ENCODE measurements at regions not wholly inside any gene's neighbourhood (a gene's known extent, or its start where the extent isn't known, plus 50 kb on each side); places are given as distances from the start of the nearest gene placed in this dataset.

DNA sequence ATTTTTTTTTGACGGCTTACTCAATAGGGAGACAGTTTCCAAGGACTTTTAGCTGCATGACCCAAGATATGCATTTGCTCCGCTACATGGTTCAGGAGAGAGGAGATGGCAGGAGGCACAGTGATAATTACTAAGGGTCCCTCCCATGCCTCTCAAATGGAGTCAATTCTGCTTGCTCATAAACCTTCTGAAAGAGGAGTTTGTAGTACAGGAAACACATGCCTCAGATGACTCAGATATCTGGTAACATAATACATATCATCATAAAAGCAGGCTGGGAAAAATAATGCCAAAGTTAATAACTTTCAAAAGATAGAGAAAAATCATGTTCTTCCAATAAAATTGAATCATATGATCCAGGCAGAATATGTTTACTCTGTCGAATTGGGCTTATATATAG is 97.6 kb upstream of the DEFB112 start:
- Histone ChIP-seq H3K9me3 (no peaks in the 10 kb centered on the region), H3K4me3 (no peak overlapping the region), H3K27me3 (no peaks in the 10 kb centered on the region), H3K4me1 (no peaks in the 10 kb centered on the region), H3K36me3 (no peaks in the 10 kb centered on the region), H3K27ac (no peak overlapping the region)
- WGBS, 5 donors, result 77 to 90% (median 85%) methylated on average over 3 of the region's 3 CpGs
- no peak for DNase-seq
- TF ChIP-seq, protein P1, sequence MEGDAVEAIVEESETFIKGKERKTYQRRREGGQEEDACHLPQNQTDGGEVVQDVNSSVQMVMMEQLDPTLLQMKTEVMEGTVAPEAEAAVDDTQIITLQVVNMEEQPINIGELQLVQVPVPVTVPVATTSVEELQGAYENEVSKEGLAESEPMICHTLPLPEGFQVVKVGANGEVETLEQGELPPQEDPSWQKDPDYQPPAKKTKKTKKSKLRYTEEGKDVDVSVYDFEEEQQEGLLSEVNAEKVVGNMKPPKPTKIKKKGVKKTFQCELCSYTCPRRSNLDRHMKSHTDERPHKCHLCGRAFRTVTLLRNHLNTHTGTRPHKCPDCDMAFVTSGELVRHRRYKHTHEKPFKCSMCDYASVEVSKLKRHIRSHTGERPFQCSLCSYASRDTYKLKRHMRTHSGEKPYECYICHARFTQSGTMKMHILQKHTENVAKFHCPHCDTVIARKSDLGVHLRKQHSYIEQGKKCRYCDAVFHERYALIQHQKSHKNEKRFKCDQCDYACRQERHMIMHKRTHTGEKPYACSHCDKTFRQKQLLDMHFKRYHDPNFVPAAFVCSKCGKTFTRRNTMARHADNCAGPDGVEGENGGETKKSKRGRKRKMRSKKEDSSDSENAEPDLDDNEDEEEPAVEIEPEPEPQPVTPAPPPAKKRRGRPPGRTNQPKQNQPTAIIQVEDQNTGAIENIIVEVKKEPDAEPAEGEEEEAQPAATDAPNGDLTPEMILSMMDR (IDR thresholded peaks at IDR 0.05), result no peak
- TF ChIP-seq EP300 (IDR thresholded peaks at IDR 0.05), result no peak
- no peak for TF ChIP-seq POLR2AphosphoS5 (IDR thresholded peaks at IDR 0.05)
- TF ChIP-seq POLR2A (IDR thresholded peaks at IDR 0.05), result no peak
- intact Hi-C loops (cut with DNase I; ENCODE audit: low total_unique reads), result no loop called here

DNA sequence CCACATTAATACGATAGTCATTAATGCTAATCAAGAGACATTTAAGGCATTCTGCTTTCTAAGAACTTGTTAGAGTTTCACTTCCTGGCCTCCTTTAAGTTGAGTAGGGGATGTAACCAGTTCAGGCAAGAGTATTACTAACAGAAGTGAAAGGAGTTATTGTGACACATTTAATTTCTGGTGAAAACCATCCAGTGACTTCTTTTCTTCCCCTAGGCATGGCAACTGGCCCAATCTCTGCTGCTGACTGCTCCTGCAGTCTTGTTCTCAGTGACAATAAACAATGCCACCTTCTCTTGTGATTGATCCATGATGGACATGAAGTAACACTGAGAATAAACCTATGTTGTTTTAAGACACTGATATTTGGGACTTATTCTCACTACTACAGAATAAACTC is 130.9 kb upstream of the DEFB112 start:
- H3K4me3 ChIP-seq, result no peak overlapping the region
- no peaks in the 10 kb centered on the region for H3K36me3 ChIP-seq
- H3K9me3 ChIP-seq, result peaks cover 0 to 4% (median 0%) of the 10 kb centered on the region in 4 donors
- intact Hi-C loops (cut with DNase I; ENCODE audit: low total_unique reads), result no loop called here
- no peak overlapping the region for H3K27ac ChIP-seq
- no peaks in the 10 kb centered on the region for H3K27me3 ChIP-seq
- no peak for TF ChIP-seq POLR2AphosphoS5 (IDR thresholded peaks at IDR 0.05)
- no peak for TF ChIP-seq EP300 (IDR thresholded peaks at IDR 0.05)
- TF ChIP-seq, protein P1 (IDR thresholded peaks at IDR 0.05), result no peak
- no peak for TF ChIP-seq POLR2A (IDR thresholded peaks at IDR 0.05)
- no peaks in the 10 kb centered on the region for H3K4me1 ChIP-seq
- DNase-seq, result no peak
- 84 to 97% (median 90%) methylated on average over 1 of the region's 1 CpG for WGBS, 5 donors

DNA sequence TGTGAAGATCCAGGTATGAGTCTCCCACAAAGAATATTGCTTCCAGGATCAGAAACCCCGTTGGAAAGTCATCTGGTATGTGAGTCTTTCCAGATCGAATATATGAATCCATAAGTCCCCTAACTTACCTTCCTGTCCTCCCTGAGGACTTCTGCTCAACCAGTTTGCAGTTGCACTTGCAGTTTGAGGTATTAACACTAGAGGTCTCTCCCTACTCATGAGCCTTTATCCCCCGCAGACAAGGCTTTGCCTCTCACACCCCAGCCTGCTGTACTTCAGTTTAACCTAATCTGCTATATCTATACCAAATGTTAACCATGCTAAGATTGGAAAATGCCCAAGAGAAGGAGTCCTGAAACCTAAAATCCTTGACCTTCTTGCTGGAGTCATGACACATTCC is 135.3 kb upstream of the DEFB112 start:
- TF ChIP-seq POLR2AphosphoS5 (IDR thresholded peaks at IDR 0.05), result no peak
- TF ChIP-seq, protein P1 (IDR thresholded peaks at IDR 0.05), result no peak
- H3K4me3 ChIP-seq, result no peak overlapping the region
- peak in 1 of 2 donors; percentile 7 for DNase-seq
- H3K36me3 ChIP-seq, result no peaks in the 10 kb centered on the region
- no peaks in the 10 kb centered on the region for H3K27me3 ChIP-seq
- WGBS, 5 donors, result 34 to 52% (median 41%) methylated on average over 3 of the region's 3 CpGs
- no peaks in the 10 kb centered on the region for H3K9me3 ChIP-seq
- H3K27ac ChIP-seq, result no peak overlapping the region
- intact Hi-C loops (cut with DNase I; ENCODE audit: low total_unique reads), result no loop called here
- no peaks in the 10 kb centered on the region for H3K4me1 ChIP-seq

DNA sequence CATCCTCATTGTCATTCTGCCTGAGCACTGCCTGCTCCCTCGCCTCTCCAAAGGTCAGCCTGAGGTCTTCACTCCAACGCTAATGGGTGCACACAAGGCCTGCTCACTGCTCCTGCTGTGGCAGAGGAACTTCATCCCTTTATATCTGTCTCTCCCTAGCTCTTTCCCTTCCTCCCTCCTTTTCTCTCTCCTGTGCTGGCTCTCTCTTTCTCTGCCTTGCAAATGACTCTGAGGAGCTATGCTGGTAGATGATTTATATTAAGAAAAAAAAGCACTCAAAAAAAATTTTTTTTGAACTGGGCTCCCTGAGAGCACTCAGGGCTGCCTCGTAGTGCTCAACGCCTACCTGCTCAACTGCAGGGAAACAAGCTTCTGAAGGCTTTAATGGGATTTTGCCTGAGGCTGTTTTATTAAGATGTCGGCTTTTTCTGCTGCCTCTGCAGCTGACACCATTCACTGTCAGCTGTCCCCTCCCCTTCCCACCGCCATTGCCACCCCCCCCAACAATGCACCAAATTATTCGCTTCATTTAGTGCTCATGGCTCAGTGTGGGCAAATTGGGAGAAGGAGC is 137.7 kb upstream of the DEFB112 start:
- Histone ChIP-seq H3K27ac (no peak overlapping the region), H3K4me1 (no peaks in the 10 kb centered on the region), H3K9me3 (no peaks in the 10 kb centered on the region), H3K4me3 (no peak overlapping the region), H3K36me3 (no peaks in the 10 kb centered on the region), H3K27me3 (no peaks in the 10 kb centered on the region)
- TF ChIP-seq EP300 (IDR thresholded peaks at IDR 0.05) (no peak), POLR2AphosphoS5 (IDR thresholded peaks at IDR 0.05) (no peak), POLR2A (IDR thresholded peaks at IDR 0.05) (no peak)
- TF ChIP-seq, protein P1 (IDR thresholded peaks at IDR 0.05), result no peak
- WGBS, 5 donors, result 57 to 64% (median 59%) methylated on average over 7 of the region's 7 CpGs
- intact Hi-C loops (cut with DNase I; ENCODE audit: low total_unique reads), result no loop called here
- no peak for DNase-seq

Data from stomach (tissue), 8 donors.